Body of pancreas (tissue), 4 donors: ENCODE measurements at regions not wholly inside any gene's neighbourhood (a gene's known extent, or its start where the extent isn't known, plus 50 kb on each side); places are given as distances from the start of the nearest gene placed in this dataset.

Experiments
- CTCF ChIP-seq, 7 experiments: fragments of 450-650 bp in 4 of 7; fragments of 200-600 bp in 3 of 7; sonication (generic) in 3 of 7; IDR thresholded peaks; one replicate each; pipeline ENCODE4 v1.5.1; 2016 to 2019; ENCODE audit warnings: antibody characterized with exemption in 7 of 7
- POLR2A ChIP-seq, 3 donors: fragments of 450-650 bp; IDR thresholded peaks; one replicate each; pipeline ENCODE4 v1.6.1; 2016; ENCODE audit warnings: antibody characterized with exemption in 3 of 3, mild to moderate bottlenecking in 2 of 3

- TF ChIP-seq CTCF (IDR thresholded peaks at IDR 0.05): no peak
- no peak for TF ChIP-seq POLR2A (IDR thresholded peaks at IDR 0.05)
These were observed 80.5 kb downstream of the HRH4 start for GRCh38 chr18:24540896-24541295.
